Nephron progenitor cell (in vitro differentiated cells): ENCODE measurements at regions not wholly inside any gene's neighbourhood (a gene's known extent, or its start where the extent isn't known, plus 50 kb on each side); places are given as distances from the start of the nearest gene placed in this dataset.

Experiments
- DNase-seq: peaks from one replicate; pipeline ENCODE4 v3.0.0; 2021
- H3K27ac Mint-ChIP-seq: 2 replicates; pipeline ENCODE4 v1.8.0; 2021; ENCODE audit warnings: mild to moderate bottlenecking, moderate library complexity, mixed read lengths
- H3K27me3 Mint-ChIP-seq: 2 replicates; pipeline ENCODE4 v1.8.0; 2021; ENCODE audit warnings: mild to moderate bottlenecking, low read depth, mixed read lengths; ENCODE audit not compliant: poor library complexity
- H3K36me3 Mint-ChIP-seq: 2 replicates; pipeline ENCODE4 v1.8.0; 2021; ENCODE audit warnings: low read depth, mixed read lengths
- H3K4me1 Mint-ChIP-seq: 2 replicates; pipeline ENCODE4 v1.8.0; 2021; ENCODE audit warnings: mixed read lengths
- H3K4me3 Mint-ChIP-seq: 2 replicates; pipeline ENCODE4 v1.8.0; 2021; ENCODE audit warnings: mild to moderate bottlenecking, moderate library complexity, mixed read lengths
- H3K9me3 Mint-ChIP-seq: 2 replicates; pipeline ENCODE4 v1.8.0; 2021; ENCODE audit warnings: mild to moderate bottlenecking, moderate library complexity, mixed read lengths
- TF ChIP-seq, protein P1 (sequence below): fragments of 200-600 bp; sonication (generic); IDR thresholded peaks from 2 replicates; pipeline ENCODE4 v1.5.0; 2021; ENCODE audit warnings: antibody characterized with exemption

- H3K36me3 Mint-ChIP-seq: peaks cover 14% of the 10 kb centered on the region
- H3K27me3 Mint-ChIP-seq: peaks cover 8% of the 10 kb centered on the region
- peaks cover 50% of the 10 kb centered on the region for H3K4me1 Mint-ChIP-seq
- TF ChIP-seq, protein P1, sequence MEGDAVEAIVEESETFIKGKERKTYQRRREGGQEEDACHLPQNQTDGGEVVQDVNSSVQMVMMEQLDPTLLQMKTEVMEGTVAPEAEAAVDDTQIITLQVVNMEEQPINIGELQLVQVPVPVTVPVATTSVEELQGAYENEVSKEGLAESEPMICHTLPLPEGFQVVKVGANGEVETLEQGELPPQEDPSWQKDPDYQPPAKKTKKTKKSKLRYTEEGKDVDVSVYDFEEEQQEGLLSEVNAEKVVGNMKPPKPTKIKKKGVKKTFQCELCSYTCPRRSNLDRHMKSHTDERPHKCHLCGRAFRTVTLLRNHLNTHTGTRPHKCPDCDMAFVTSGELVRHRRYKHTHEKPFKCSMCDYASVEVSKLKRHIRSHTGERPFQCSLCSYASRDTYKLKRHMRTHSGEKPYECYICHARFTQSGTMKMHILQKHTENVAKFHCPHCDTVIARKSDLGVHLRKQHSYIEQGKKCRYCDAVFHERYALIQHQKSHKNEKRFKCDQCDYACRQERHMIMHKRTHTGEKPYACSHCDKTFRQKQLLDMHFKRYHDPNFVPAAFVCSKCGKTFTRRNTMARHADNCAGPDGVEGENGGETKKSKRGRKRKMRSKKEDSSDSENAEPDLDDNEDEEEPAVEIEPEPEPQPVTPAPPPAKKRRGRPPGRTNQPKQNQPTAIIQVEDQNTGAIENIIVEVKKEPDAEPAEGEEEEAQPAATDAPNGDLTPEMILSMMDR: no peak
- no peak overlapping the region for H3K4me3 Mint-ChIP-seq
- peak overlapping the region; percentile 20 for H3K27ac Mint-ChIP-seq
- DNase-seq: no peak
- peaks cover 21% of the 10 kb centered on the region for H3K9me3 Mint-ChIP-seq
Observed at GRCh38 chr1:224498574-224499170, 64.1 kb upstream of the WDR26 start.

- DNase-seq: no peak
- Mint-ChIP-seq H3K27me3 (peaks cover 8% of the 10 kb centered on the region), H3K4me1 (peaks cover 56% of the 10 kb centered on the region), H3K36me3 (peaks cover 14% of the 10 kb centered on the region), H3K27ac (no peak overlapping the region), H3K9me3 (peaks cover 21% of the 10 kb centered on the region), H3K4me3 (peak overlapping the region; percentile 8)
- TF ChIP-seq, protein P1: no peak
Observed at GRCh38 chr1:224499204-224499603, 64.6 kb upstream of the WDR26 start.

DNA sequence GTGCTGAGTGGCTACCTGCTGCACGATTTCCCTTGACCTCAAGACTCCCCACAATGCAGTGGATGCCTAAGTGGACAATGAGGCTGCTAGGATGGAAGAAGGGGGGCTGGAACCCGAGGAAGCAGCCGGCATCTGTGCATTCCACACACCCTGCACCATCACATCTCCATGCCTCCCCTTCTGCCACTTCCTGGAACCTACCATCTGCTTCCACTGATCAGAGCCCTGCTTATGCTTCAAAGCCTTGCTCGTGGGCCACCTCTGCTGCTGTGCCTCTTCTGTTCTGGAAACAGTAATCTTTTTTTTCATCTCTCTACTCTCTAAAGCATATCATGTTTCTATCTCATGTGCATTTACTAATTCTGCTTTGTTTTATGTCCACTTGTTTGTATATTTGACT is 66.2 kb upstream of the WDR26 start:
- no peak for DNase-seq
- peaks cover 18% of the 10 kb centered on the region for H3K9me3 Mint-ChIP-seq
- peaks cover 14% of the 10 kb centered on the region for H3K36me3 Mint-ChIP-seq
- no peak overlapping the region for H3K4me3 Mint-ChIP-seq
- H3K27me3 Mint-ChIP-seq: peaks cover 2% of the 10 kb centered on the region
- peaks cover 71% of the 10 kb centered on the region for H3K4me1 Mint-ChIP-seq
- TF ChIP-seq, protein P1: no peak
- no peak overlapping the region for H3K27ac Mint-ChIP-seq

DNA sequence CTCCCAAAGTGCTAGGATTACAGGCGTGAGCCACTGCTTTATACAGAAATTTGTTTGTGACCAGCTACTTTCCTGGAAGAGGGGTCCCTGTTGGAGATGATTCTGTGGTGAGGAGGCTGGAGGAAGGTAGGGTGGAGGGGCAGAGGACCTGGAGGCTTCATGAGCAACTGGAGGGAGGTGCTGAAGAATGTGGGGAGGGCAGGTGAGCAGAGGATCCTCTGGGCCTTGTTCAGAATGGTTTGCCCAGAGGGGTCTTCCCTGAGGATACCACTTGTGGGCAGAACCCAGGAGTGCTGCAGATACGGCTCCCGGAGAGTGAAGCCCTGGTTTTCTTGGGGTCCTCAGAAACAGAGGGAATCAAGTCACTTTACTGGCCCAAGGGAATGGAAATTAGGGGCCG is 67.2 kb upstream of the WDR26 start:
- TF ChIP-seq, protein P1: no peak
- Mint-ChIP-seq H3K4me1 (peaks cover 82% of the 10 kb centered on the region), H3K36me3 (peaks cover 11% of the 10 kb centered on the region), H3K27ac (no peak overlapping the region), H3K4me3 (peak overlapping the region; percentile 38), H3K9me3 (peaks cover 9% of the 10 kb centered on the region), H3K27me3 (no peaks in the 10 kb centered on the region)
- no peak for DNase-seq

GRCh38 chr1:224502459-224503160 is 68.0 kb upstream of the WDR26 start:
- H3K27me3 Mint-ChIP-seq: no peaks in the 10 kb centered on the region
- H3K4me3 Mint-ChIP-seq: peak overlapping the region; percentile 50
- peaks cover 4% of the 10 kb centered on the region for H3K36me3 Mint-ChIP-seq
- no peak overlapping the region for H3K27ac Mint-ChIP-seq
- DNase-seq: no peak
- peaks cover 89% of the 10 kb centered on the region for H3K4me1 Mint-ChIP-seq
- TF ChIP-seq, protein P1: no peak
- H3K9me3 Mint-ChIP-seq: peaks cover 3% of the 10 kb centered on the region
